ENCODE measurements at regions not wholly inside any gene's neighbourhood (a gene's known extent, or its start where the extent isn't known, plus 50 kb on each side); places are given as distances from the start of the nearest gene placed in this dataset.

- no peak overlapping the region for H3K4me3 ChIP-seq
- no peaks in the 10 kb centered on the region for H3K36me3 ChIP-seq
- TF ChIP-seq CTCF (IDR thresholded peaks at IDR 0.05): no peak
- no peak for TF ChIP-seq EP300 (IDR thresholded peaks at IDR 0.05)
- no peak for TF ChIP-seq POLR2A (IDR thresholded peaks at IDR 0.05)
- intact Hi-C loops (cut with DNase I): no loop called here
- H3K9me3 ChIP-seq: no peaks in the 10 kb centered on the region
- WGBS, 3 donors: 92 to 97% (median 96%) methylated on average over 2 of the region's 2 CpGs
- H3K27me3 ChIP-seq: no peaks in the 10 kb centered on the region
- H3K4me1 ChIP-seq (ENCODE audit: insufficient read depth): no peaks in the 10 kb centered on the region
- no peak overlapping the region for H3K27ac ChIP-seq
- DNase-seq: no peak
These were observed 261.3 kb downstream of the KCNRG start for GRCh38 chr13:50276550-50276949.

- Histone ChIP-seq H3K4me3 (no peak overlapping the region), H3K27ac (no peak overlapping the region), H3K36me3 (no peaks in the 10 kb centered on the region), H3K4me1 (ENCODE audit: insufficient read depth) (no peaks in the 10 kb centered on the region), H3K9me3 (no peaks in the 10 kb centered on the region), H3K27me3 (no peaks in the 10 kb centered on the region)
- 86 to 87% (median 87%) methylated on average over 6 of the region's 6 CpGs for WGBS, 3 donors
- intact Hi-C loops (cut with DNase I): no loop called here
- DNase-seq: no peak
- no peak for TF ChIP-seq EP300 (IDR thresholded peaks at IDR 0.05)
- no peak for TF ChIP-seq CTCF (IDR thresholded peaks at IDR 0.05)
- no peak for TF ChIP-seq POLR2A (IDR thresholded peaks at IDR 0.05)
These were observed 261.9 kb downstream of the KCNRG start for GRCh38 chr13:50277127-50277526.

- DNase-seq: no peak
- WGBS, 3 donors: 87 to 91% (median 90%) methylated on average over 7 of the region's 7 CpGs
- Histone ChIP-seq H3K36me3 (no peaks in the 10 kb centered on the region), H3K27me3 (no peaks in the 10 kb centered on the region), H3K4me1 (ENCODE audit: insufficient read depth) (no peaks in the 10 kb centered on the region), H3K27ac (no peak overlapping the region), H3K4me3 (no peak overlapping the region), H3K9me3 (no peaks in the 10 kb centered on the region)
- intact Hi-C loops (cut with DNase I): no loop called here
- no peak for TF ChIP-seq EP300 (IDR thresholded peaks at IDR 0.05)
- TF ChIP-seq POLR2A (IDR thresholded peaks at IDR 0.05): no peak
- TF ChIP-seq CTCF (IDR thresholded peaks at IDR 0.05): no peak
These were observed 262.7 kb downstream of the KCNRG start for GRCh38 chr13:50277906-50278305.

GRCh38 chr13:50280441-50280937 is 265.2 kb downstream of the KCNRG start:
- H3K4me1 ChIP-seq (ENCODE audit: insufficient read depth): no peaks in the 10 kb centered on the region
- no peak for TF ChIP-seq CTCF (IDR thresholded peaks at IDR 0.05)
- no peak for TF ChIP-seq POLR2A (IDR thresholded peaks at IDR 0.05)
- TF ChIP-seq EP300 (IDR thresholded peaks at IDR 0.05): no peak
- intact Hi-C loops (cut with DNase I): no loop called here
- H3K36me3 ChIP-seq: no peaks in the 10 kb centered on the region
- no peak overlapping the region for H3K27ac ChIP-seq
- H3K4me3 ChIP-seq: no peak overlapping the region
- no peaks in the 10 kb centered on the region for H3K27me3 ChIP-seq
- H3K9me3 ChIP-seq: no peaks in the 10 kb centered on the region
- 91 to 94% (median 93%) methylated on average over 4 of the region's 4 CpGs for WGBS, 3 donors
- no peak for DNase-seq

- Histone ChIP-seq H3K9me3 (no peaks in the 10 kb centered on the region), H3K27me3 (no peaks in the 10 kb centered on the region), H3K27ac (no peak overlapping the region), H3K4me1 (ENCODE audit: insufficient read depth) (no peaks in the 10 kb centered on the region), H3K36me3 (no peaks in the 10 kb centered on the region), H3K4me3 (no peak overlapping the region)
- intact Hi-C loops (cut with DNase I): no loop called here
- TF ChIP-seq EP300 (IDR thresholded peaks at IDR 0.05) (no peak), CTCF (IDR thresholded peaks at IDR 0.05) (no peak)
- DNase-seq: no peak
These were observed 266.8 kb downstream of the KCNRG start for GRCh38 chr13:50282016-50282415.

Data from ovary (tissue), 7 donors.